Smooth muscle cell (in vitro differentiated cells): ENCODE measurements at regions not wholly inside any gene's neighbourhood (a gene's known extent, or its start where the extent isn't known, plus 50 kb on each side); places are given as distances from the start of the nearest gene placed in this dataset.

Source experiments
- DNase-seq: peaks from one replicate; lab custom pipeline; 2025; ENCODE audit not compliant: unreplicated experiment; lab: John Stamatoyannopoulos, UW
- H2AFZ ChIP-seq: fragments of 200-600 bp; sonication (generic); 2 replicates; pipeline ENCODE4 v1.6.0; 2016; ENCODE audit warnings: antibody characterized with exemption, low read depth, mild to moderate bottlenecking
- H3F3A ChIP-seq: fragments of 200-600 bp; sonication (generic); 2 replicates; pipeline ENCODE4 v1.6.0; 2017; ENCODE audit warnings: antibody characterized with exemption, low read depth
- H3K27ac ChIP-seq: fragments of 200-600 bp; sonication (generic); 2 replicates; pipeline ENCODE4 v1.5.1; 2016; ENCODE audit warnings: low read depth, mild to moderate bottlenecking
- H3K27me3 ChIP-seq: fragments of 200-600 bp; sonication (generic); 2 replicates; pipeline ENCODE4 v1.6.1; 2016; ENCODE audit warnings: low read depth, mild to moderate bottlenecking
- H3K36me3 ChIP-seq: fragments of 200-600 bp; sonication (generic); 2 replicates; pipeline ENCODE4 v1.5.1; 2016; ENCODE audit warnings: low read depth
- H3K4me1 ChIP-seq: fragments of 200-600 bp; sonication (generic); 2 replicates; pipeline ENCODE4 v1.5.1; 2016; ENCODE audit warnings: low read depth
- H3K4me2 ChIP-seq: fragments of 200-600 bp; sonication (generic); 2 replicates; pipeline ENCODE4 v1.6.0; 2016; ENCODE audit warnings: mild to moderate bottlenecking
- H3K4me3 ChIP-seq: fragments of 200-600 bp; sonication (generic); 2 replicates; pipeline ENCODE4 v1.5.1; 2016; ENCODE audit warnings: mild to moderate bottlenecking
- H3K79me2 ChIP-seq: fragments of 200-600 bp; sonication (generic); 2 replicates; pipeline ENCODE4 v1.6.0; 2016; ENCODE audit warnings: low read depth, mild to moderate bottlenecking
- H3K9ac ChIP-seq: fragments of 200-600 bp; sonication (generic); 2 replicates; pipeline ENCODE4 v1.6.0; 2016; ENCODE audit warnings: low read depth
- H3K9me3 ChIP-seq: fragments of 200-600 bp; sonication (generic); replicated peaks from 2 replicates; pipeline ENCODE4 v1.5.1; 2016; ENCODE audit warnings: low read depth
- H4K20me1 ChIP-seq: fragments of 200-600 bp; sonication (generic); 2 replicates; pipeline ENCODE4 v1.6.0; 2016; ENCODE audit warnings: low read depth
- CTCF ChIP-seq: fragments of 200-600 bp; sonication (generic); IDR thresholded peaks from 2 replicates; pipeline ENCODE4 v1.5.1; 2017; ENCODE audit warnings: borderline replicate concordance, mild to moderate bottlenecking, antibody characterized with exemption; ENCODE audit not compliant: insufficient read depth, poor library complexity, severe bottlenecking
- WGBS: methylation state at CpG from one replicate; pipeline ENCODE4 v1.1.7; 2016; ENCODE audit warnings: low lambda C conversion rate; 5-methylcytosine and 5-hydroxymethylcytosine counted together

GRCh38 chr2:41869542-41870264, 178.1 kb upstream of the PKDCC start:
- no peak overlapping the region for H3K4me2 ChIP-seq

GRCh38 chr2:41870265-41870585, 177.6 kb upstream of the PKDCC start:
- peaks cover 6% of the 10 kb centered on the region for H3F3A ChIP-seq
- H3K9me3 ChIP-seq = no peaks in the 10 kb centered on the region
- H3K4me2 ChIP-seq = no peak overlapping the region
- no peaks in the 10 kb centered on the region for H3K27me3 ChIP-seq
- H3K27ac ChIP-seq = no peak overlapping the region
- no peak overlapping the region for H3K9ac ChIP-seq
- no peak for DNase-seq
- no peaks in the 10 kb centered on the region for H4K20me1 ChIP-seq
- H3K36me3 ChIP-seq = no peaks in the 10 kb centered on the region
- TF ChIP-seq CTCF = no peak
- H3K4me1 ChIP-seq = no peaks in the 10 kb centered on the region
- H3K4me3 ChIP-seq = no peak overlapping the region
- H2AFZ ChIP-seq = no peak overlapping the region
- WGBS = 90% methylated on average over 6 of the region's 6 CpGs
- H3K79me2 ChIP-seq = no peaks in the 10 kb centered on the region

More at GRCh38 chr2:41869542-41870264, 178.1 kb upstream of the PKDCC start:
- no peak overlapping the region for H3K27ac ChIP-seq
- WGBS = 37% methylated on average over 3 of the region's 3 CpGs
- no peaks in the 10 kb centered on the region for H3K27me3 ChIP-seq
- no peaks in the 10 kb centered on the region for H3K4me1 ChIP-seq
- H3K9me3 ChIP-seq = no peaks in the 10 kb centered on the region
- H3K36me3 ChIP-seq = no peaks in the 10 kb centered on the region
- H3K9ac ChIP-seq = no peak overlapping the region
- DNase-seq = peak; percentile 26
- no peaks in the 10 kb centered on the region for H4K20me1 ChIP-seq
- TF ChIP-seq CTCF = peak; percentile 87
- H2AFZ ChIP-seq = no peak overlapping the region
- peaks cover 6% of the 10 kb centered on the region for H3F3A ChIP-seq
- no peak overlapping the region for H3K4me3 ChIP-seq
- H3K79me2 ChIP-seq = no peaks in the 10 kb centered on the region

- Histone ChIP-seq H3K27ac (no peak overlapping the region), H2AFZ (no peak overlapping the region), H4K20me1 (no peaks in the 10 kb centered on the region), H3K9ac (no peak overlapping the region), H3K36me3 (no peaks in the 10 kb centered on the region), H3K9me3 (no peaks in the 10 kb centered on the region), H3K79me2 (no peaks in the 10 kb centered on the region), H3K27me3 (no peaks in the 10 kb centered on the region), H3F3A (peaks cover 6% of the 10 kb centered on the region), H3K4me2 (peak overlapping the region; percentile 36), H3K4me1 (no peaks in the 10 kb centered on the region), H3K4me3 (no peak overlapping the region)
- DNase-seq = no peak
- WGBS = 12% methylated on average over 9 of the region's 9 CpGs
- peak; percentile 30 for TF ChIP-seq CTCF
These were observed 176.7 kb upstream of the PKDCC start for GRCh38 chr2:41871080-41871479.

- Histone ChIP-seq H3K4me3 (no peak overlapping the region), H3K4me2 (no peak overlapping the region), H3K79me2 (no peaks in the 10 kb centered on the region), H2AFZ (no peak overlapping the region), H3K27me3 (no peaks in the 10 kb centered on the region), H3F3A (peaks cover 6% of the 10 kb centered on the region), H3K36me3 (no peaks in the 10 kb centered on the region), H4K20me1 (no peaks in the 10 kb centered on the region), H3K4me1 (no peaks in the 10 kb centered on the region), H3K9ac (no peak overlapping the region), H3K27ac (no peak overlapping the region), H3K9me3 (no peaks in the 10 kb centered on the region)
- DNase-seq = no peak
- no peak for TF ChIP-seq CTCF
- WGBS = 61% methylated on average over 3 of the region's 3 CpGs
These were observed 175.2 kb upstream of the PKDCC start for GRCh38 chr2:41872646-41873045.
